Right atrium auricular region (tissue), 2 donors: ENCODE measurements at regions not wholly inside any gene's neighbourhood (a gene's known extent, or its start where the extent isn't known, plus 50 kb on each side); places are given as distances from the start of the nearest gene placed in this dataset.

Source experiments
- DNase-seq: peaks from one replicate; pipeline ENCODE4 v3.0.0-alpha.2; 2019; ENCODE audit warnings: low spot score
- H3K27ac ChIP-seq, 2 donors: fragments of 200-600 bp; sonication (generic); 1 replicate in 1 of 2; 2 replicates in 1 of 2; pipeline ENCODE4 v1.5.1; 2016 to 2019
- H3K27me3 ChIP-seq, 2 donors: fragments of 200-600 bp; sonication (generic); one replicate each; pipeline versions ENCODE4 v1.5.1 to v1.6.0; 2017 to 2019
- H3K36me3 ChIP-seq: fragments of 200-600 bp; sonication (generic); one replicate; pipeline ENCODE4 v1.5.1; 2016
- H3K4me1 ChIP-seq, 2 donors: fragments of 200-600 bp; sonication (generic); one replicate each; pipeline versions ENCODE4 v1.5.1 to v1.6.0; 2017 to 2019
- H3K4me3 ChIP-seq, 2 donors: fragments of 200-600 bp; sonication (generic); 1 replicate in 1 of 2; 2 replicates in 1 of 2; pipeline ENCODE4 v1.5.1; 2017 to 2019; ENCODE audit warnings: mild to moderate bottlenecking in 1 of 2, moderate library complexity in 1 of 2
- H3K9me3 ChIP-seq, 2 donors: fragments of 200-600 bp; sonication (generic); one replicate each; pipeline ENCODE4 v1.5.1; 2019
- CTCF ChIP-seq, 2 donors: fragments of 200-600 bp; sonication (generic); IDR thresholded peaks; one replicate each; pipeline ENCODE4 v1.5.1; 2019; ENCODE audit warnings: antibody characterized with exemption in 2 of 2

- H3K36me3 ChIP-seq, result no peaks in the 10 kb centered on the region
- no peaks in the 10 kb centered on the region for H3K9me3 ChIP-seq
- no peak for DNase-seq
- no peaks in the 10 kb centered on the region for H3K27me3 ChIP-seq
- H3K4me3 ChIP-seq, result no peak overlapping the region
- TF ChIP-seq CTCF (IDR thresholded peaks at IDR 0.05), result no peak
- no peak overlapping the region for H3K27ac ChIP-seq
- no peaks in the 10 kb centered on the region for H3K4me1 ChIP-seq
Observed at GRCh38 chr4:100746141-100746739, 228.4 kb upstream of the EMCN start.

DNA sequence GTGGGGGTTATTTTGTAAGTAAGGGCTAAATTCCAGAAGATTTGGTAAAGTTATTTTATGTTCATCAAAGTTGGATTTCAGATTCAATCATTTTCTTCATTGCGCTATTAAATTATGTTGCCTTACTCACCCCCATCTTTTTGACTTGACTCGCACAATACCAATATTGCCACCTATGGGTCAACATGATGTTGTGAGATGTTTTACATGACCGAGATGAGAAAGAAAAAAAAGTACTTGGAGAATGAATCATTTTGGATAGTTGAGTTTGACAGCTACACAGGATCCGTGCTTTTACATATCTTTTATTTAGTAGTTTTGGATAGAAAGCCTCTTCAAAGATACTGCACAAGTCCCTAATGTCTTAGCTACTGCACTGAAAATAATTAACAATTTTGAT, 224.2 kb upstream of the EMCN start:
- no peaks in the 10 kb centered on the region for H3K9me3 ChIP-seq
- H3K27ac ChIP-seq, result no peak overlapping the region
- no peaks in the 10 kb centered on the region for H3K4me1 ChIP-seq
- no peak overlapping the region for H3K4me3 ChIP-seq
- peak in 1 of 2 donors; percentile 45 for TF ChIP-seq CTCF (IDR thresholded peaks at IDR 0.05)
- no peaks in the 10 kb centered on the region for H3K36me3 ChIP-seq
- no peaks in the 10 kb centered on the region for H3K27me3 ChIP-seq
- DNase-seq, result no peak

DNA sequence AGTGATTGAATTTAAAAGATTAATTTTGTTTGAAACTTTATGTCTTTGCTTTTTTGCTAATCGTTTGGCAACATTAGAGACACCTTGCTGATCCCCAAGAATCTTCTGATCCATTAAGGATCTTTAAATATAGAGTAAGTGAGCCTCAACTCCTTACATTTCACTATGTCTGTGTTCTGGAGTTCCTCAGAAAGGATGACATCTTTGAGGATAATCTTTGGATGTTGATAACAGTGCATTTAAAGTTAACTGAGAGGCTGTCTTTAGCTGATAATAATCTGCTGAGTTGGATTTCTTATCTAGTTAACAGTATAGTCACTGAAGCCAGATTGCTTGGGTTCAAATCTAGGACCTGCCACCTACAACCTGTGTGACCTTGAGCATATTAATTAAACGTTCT, 221.6 kb upstream of the EMCN start:
- no peak for DNase-seq
- Histone ChIP-seq H3K36me3 (no peaks in the 10 kb centered on the region), H3K27ac (no peak overlapping the region), H3K9me3 (no peaks in the 10 kb centered on the region), H3K4me1 (peaks cover 0 to 3% of the 10 kb centered on the region in 2 donors), H3K27me3 (no peaks in the 10 kb centered on the region), H3K4me3 (no peak overlapping the region)
- no peak for TF ChIP-seq CTCF (IDR thresholded peaks at IDR 0.05)

DNA sequence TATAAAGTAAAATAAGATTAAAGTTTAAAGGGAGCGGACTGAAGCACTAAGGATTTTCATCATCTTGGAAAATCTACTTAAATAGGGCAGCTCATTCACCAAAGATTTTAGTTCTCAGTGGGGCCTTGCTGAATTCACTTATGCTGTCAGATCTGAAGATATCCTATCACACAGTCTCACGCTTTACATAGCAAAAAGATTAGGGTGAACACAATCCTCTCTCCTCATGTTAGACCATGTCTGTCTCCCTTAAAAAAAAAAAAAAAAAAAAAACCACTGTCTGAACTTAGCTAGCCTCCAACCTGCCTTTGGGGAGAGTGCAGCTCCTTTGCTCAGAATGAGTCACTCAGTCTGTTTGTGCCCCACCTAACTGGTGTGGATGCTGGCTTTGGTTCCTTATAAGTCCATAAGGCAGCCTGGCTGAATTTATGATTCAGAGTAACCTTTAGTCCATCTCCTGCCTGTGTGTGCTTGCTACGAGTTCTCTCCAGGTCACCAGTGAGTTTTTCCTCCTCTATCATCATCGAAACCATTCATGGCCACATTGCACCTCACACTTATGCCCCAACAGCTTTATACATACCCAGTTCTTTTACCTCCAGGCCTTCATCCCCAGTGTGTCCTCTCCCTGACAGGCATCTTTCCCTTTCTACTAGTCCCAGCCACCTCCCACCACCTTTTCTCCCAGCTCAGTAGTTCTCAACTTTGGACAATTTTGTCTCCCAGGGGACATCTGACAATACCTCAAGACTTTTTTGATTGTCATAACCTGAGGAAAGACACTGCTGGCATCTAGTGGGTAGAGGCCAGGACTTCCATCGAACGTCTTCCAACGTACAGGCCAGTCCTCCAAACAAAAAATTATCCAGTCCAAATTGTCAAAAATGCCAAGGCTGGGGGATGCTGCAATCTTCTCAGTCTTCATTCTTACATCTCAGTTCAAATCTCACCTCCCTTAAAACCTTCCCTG, 220.7 kb upstream of the EMCN start:
- DNase-seq, result peak; percentile 60
- Histone ChIP-seq H3K9me3 (peaks cover 0 to 7% of the 10 kb centered on the region in 2 donors), H3K27me3 (no peaks in the 10 kb centered on the region), H3K27ac (peak overlapping the region; percentile 28 to 44), H3K36me3 (no peaks in the 10 kb centered on the region), H3K4me1 (peaks cover 0 to 3% of the 10 kb centered on the region in 2 donors), H3K4me3 (no peak overlapping the region)
- no peak for TF ChIP-seq CTCF (IDR thresholded peaks at IDR 0.05)

DNA sequence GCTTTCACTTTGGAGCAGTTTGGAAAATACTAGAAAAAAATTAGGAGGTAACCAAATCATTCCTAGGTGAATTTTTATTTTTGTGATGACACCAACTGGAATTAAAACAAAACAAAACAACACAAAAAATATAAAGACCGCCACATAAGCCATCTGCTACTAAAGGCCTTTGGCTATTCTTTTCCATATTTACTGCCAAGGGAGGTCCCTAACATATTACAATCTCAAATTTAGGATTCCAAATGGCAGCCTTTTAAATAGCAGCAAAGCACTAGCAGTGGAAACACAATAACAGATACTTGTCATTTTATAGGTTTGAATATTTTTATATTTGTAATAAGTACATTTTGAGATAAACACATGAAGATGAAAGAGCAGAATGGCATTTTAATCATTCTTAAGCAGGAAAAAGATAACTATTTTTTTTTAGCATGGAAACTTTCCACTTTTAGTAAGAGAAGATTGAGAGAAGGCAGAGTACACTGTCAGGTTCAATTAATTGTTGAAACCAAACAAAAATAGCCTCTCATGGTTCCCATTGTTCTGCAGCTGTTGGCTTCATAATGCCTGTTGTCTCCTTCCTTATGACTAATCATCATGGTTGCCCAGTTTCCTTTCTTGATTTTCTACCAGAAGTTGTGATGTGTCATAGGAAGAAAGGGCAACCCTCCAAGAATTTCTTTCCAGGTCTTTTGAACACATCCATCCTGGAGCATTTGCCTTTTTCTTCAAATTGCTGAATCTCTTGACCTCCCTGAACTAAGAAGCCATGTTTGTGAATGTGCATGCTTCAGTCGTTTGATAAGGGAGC, 219.0 kb upstream of the EMCN start:
- TF ChIP-seq CTCF (IDR thresholded peaks at IDR 0.05), result no peak
- no peaks in the 10 kb centered on the region for H3K27me3 ChIP-seq
- H3K36me3 ChIP-seq, result no peaks in the 10 kb centered on the region
- DNase-seq, result no peak
- H3K9me3 ChIP-seq, result peaks cover 0 to 7% of the 10 kb centered on the region in 2 donors
- peak overlapping the region in 1 of 2 donors; percentile 55 for H3K27ac ChIP-seq
- peaks cover 0 to 3% of the 10 kb centered on the region in 2 donors for H3K4me1 ChIP-seq
- no peak overlapping the region for H3K4me3 ChIP-seq
